ENCODE measurements at regions not wholly inside any gene's neighbourhood (a gene's known extent, or its start where the extent isn't known, plus 50 kb on each side); places are given as distances from the start of the nearest gene placed in this dataset.

DNA sequence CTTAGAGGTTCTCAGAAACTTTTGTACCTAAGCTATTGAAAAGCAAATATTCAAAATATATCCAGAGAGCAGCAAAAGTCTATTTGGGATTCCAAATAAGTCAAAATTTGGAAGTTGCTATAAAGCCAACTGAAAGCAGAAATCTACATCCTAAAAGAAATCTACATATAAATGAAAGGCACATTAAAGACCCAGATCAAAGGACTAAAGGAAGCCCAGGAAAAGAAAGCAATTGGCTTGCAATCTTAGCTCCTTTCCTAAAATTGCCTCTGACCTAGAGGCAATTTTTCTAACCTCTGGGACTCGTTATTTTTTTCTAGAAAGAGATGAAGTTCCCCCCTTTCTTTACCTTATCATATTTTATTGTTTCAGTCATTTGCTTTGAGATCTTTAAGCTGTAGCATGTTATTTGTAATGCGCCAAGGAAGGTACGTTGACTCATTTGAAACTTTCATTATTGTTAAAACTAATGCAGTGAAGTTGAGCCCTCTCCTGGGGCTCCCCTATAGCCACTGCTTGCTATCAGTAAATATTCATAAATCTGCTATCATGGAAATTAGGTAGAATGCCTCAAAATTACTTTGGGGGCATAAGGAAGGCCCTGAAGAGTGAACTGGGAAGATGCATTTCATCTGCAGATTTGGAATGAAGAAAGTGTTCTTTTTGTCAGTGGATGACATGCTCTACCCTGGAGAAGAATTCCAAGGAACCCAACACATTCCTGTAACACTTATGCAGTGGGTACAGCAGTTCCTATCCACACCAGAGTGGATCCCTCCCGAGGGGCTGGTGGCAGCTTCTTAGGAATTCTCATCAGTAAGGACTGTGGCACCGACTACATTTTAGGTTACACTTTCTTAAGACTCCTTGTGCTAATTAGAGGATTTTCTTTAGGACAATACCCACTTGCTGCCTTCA, 177.8 kb upstream of the IGFBP7 start:
- Mint-ChIP-seq H3K27me3 (no peaks in the 10 kb centered on the region), H3K36me3 (no peaks in the 10 kb centered on the region), H3K4me3 (no peak overlapping the region), H3K4me1 (no peaks in the 10 kb centered on the region), H3K9me3 (no peaks in the 10 kb centered on the region), H3K27ac (no peak overlapping the region)
- DNase-seq (ENCODE audit: low spot score in 2 of 2) (no peak), ATAC-seq (ENCODE audit: low read depth) (no peak)

DNA sequence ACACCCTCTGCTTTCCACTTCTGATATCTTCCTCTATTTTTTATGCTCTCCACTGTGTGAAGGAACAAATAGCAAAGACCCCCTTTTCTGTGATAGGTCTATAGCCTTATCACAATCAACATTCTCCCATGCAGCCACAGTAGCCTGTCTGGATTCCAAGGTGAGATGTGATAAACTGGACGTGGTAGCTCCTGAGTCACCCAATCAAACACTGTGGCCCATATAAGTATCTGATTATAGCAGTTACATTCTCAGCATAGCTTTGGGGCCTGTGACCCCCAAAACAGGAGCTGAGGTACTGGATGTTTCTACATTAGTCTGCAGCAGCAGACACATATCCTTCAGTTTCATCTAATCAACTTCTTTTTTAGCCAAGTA, 172.7 kb upstream of the IGFBP7 start:
- Mint-ChIP-seq H3K9me3 (no peaks in the 10 kb centered on the region), H3K27ac (no peak overlapping the region), H3K27me3 (no peaks in the 10 kb centered on the region), H3K4me3 (no peak overlapping the region), H3K4me1 (no peaks in the 10 kb centered on the region), H3K36me3 (no peaks in the 10 kb centered on the region)
- ATAC-seq (ENCODE audit: low read depth) (no peak), DNase-seq (ENCODE audit: low spot score in 2 of 2) (no peak)

DNA sequence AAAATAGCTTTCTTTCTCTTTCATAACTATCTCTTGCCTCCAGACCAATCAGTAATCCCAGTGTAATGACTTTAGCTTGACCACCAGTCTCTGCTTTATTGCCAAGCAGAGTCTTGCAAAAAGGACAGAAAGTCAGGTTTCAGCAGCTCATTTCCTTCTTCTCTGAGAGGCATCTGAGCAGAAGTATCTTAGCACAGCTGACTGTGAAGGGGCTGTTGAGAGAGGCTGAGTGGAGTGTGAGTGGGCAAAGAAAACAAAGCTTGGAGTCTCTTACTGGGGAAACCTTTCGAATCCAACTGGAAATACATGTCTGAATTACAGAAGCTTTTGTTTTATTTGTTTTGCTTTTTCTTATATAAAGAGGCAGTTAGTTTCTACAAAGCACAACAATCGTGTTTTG, 170.3 kb upstream of the IGFBP7 start:
- H3K36me3 Mint-ChIP-seq = no peaks in the 10 kb centered on the region
- no peak for ATAC-seq (ENCODE audit: low read depth)
- H3K4me3 Mint-ChIP-seq = no peak overlapping the region
- no peaks in the 10 kb centered on the region for H3K4me1 Mint-ChIP-seq
- no peaks in the 10 kb centered on the region for H3K9me3 Mint-ChIP-seq
- no peak overlapping the region for H3K27ac Mint-ChIP-seq
- DNase-seq (ENCODE audit: low spot score in 2 of 2) = no peak
- no peaks in the 10 kb centered on the region for H3K27me3 Mint-ChIP-seq

DNA sequence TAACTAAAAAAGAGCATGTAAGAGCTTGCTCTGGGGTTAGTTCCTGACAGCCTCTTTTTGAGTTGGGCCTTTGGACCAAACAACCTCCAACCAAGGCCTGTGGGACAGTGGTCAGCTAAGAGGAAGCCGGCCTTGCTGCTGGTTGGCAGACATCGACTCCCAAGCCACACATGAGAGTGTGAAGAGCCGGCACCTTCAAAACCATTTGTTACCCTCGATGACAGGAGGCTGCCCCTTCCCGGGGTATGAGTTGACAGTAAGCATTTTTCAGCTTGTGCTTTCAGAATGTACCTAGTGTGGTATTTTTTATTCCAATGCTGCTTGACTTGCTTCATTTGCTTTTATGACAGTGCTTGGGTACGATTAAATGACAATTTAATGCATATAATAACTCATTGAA, 168.6 kb upstream of the IGFBP7 start:
- Mint-ChIP-seq H3K9me3 (no peaks in the 10 kb centered on the region), H3K27me3 (no peaks in the 10 kb centered on the region), H3K4me3 (no peak overlapping the region)

DNA sequence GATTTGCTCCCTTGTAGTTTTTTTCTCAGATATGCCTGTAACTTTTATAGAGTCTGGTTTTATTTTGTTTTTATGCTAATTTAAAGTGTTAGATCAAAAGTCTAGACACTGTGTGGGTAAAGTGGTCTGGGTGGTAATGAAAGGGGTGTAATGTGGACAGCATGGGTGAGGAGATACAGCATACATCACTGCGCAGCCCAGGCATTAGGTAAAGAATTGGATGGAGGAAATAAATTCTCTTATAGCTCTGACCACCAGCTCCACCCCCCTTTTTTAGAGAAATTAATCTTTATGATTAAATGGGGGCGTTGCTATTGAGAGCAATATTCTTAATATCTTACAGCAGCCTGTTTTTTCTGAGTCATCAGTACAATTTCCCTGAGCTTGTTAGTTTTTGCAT, 163.9 kb upstream of the IGFBP7 start:
- H3K9me3 Mint-ChIP-seq = peaks cover 4% of the 10 kb centered on the region
- no peak overlapping the region for H3K27ac Mint-ChIP-seq
- H3K4me1 Mint-ChIP-seq = no peaks in the 10 kb centered on the region
- DNase-seq (ENCODE audit: low spot score in 2 of 2) (no peak), ATAC-seq (ENCODE audit: low read depth) (no peak)
- no peaks in the 10 kb centered on the region for H3K27me3 Mint-ChIP-seq
- H3K4me3 Mint-ChIP-seq = no peak overlapping the region
- H3K36me3 Mint-ChIP-seq = no peaks in the 10 kb centered on the region

More for the DNA sequence above, 168.6 kb upstream of the IGFBP7 start:
- DNase-seq (ENCODE audit: low spot score in 2 of 2) = no peak
- H3K4me1 Mint-ChIP-seq = no peaks in the 10 kb centered on the region
- no peak overlapping the region for H3K27ac Mint-ChIP-seq
- ATAC-seq (ENCODE audit: low read depth) = no peak
- H3K36me3 Mint-ChIP-seq = no peaks in the 10 kb centered on the region

DNA sequence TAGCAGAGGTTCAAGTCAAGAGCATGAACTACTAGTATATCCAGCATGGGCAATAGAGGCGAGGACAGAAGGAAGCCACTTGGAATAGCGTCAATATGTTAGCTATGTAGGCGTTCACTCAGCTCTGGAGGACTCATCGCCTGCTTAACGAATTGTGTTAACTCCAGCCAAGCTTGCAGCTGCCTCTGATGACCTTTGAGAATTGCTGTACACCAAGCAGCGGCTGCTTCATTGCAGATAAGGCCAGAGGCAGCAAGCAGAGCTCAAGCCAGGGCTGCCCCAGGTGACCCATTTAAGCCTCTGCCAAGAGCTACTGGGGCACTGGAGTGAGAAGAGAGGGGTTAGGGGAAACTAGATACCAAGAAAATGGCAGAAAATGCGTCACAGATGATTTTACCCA, 160.2 kb upstream of the IGFBP7 start:
- no peak overlapping the region for H3K27ac Mint-ChIP-seq
- H3K36me3 Mint-ChIP-seq = no peaks in the 10 kb centered on the region
- H3K4me1 Mint-ChIP-seq = no peaks in the 10 kb centered on the region
- no peak overlapping the region for H3K4me3 Mint-ChIP-seq
- no peaks in the 10 kb centered on the region for H3K27me3 Mint-ChIP-seq
- peaks cover 4% of the 10 kb centered on the region for H3K9me3 Mint-ChIP-seq
- no peak for ATAC-seq (ENCODE audit: low read depth)
- no peak for DNase-seq (ENCODE audit: low spot score in 2 of 2)

DNA sequence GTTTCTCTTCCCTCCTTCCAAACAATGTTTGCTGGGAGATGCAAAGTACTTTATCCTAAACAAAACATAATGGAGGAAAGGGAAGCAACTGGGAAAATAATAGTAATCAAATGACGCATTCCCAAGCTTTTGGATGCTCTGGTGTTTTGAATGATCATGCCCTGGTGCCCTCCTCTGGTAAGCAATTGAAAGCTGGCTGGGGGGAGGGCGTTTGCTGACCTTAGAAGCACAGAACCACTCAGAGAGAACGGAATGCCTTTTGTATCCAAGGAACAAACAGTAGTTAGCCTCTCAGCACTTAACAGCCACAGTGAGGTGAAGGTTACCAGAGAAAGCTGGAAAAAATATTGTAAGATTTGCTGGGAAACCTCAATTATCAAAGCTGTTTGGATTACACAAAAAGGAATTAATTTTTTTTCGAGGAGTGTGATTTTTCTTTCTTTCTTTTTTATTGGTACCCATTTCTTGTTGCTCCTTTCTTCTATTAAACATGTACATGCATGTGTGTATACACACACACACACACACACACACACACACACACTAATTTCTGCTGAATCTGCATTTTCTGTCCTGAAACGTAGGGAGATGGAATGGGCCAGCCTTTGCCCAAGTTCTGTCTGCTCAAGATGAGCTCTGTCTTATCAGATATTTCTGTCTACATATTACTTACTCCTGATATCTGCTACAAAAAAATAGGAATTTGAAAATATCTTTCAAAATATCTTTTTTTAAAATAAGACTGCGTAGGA, 155.8 kb upstream of the IGFBP7 start:
- H3K36me3 Mint-ChIP-seq = no peaks in the 10 kb centered on the region
- no peak overlapping the region for H3K4me3 Mint-ChIP-seq
- ATAC-seq (ENCODE audit: low read depth) (no peak), DNase-seq (ENCODE audit: low spot score in 2 of 2) (no peak)
- H3K9me3 Mint-ChIP-seq = peaks cover 3% of the 10 kb centered on the region
- no peaks in the 10 kb centered on the region for H3K4me1 Mint-ChIP-seq
- no peak overlapping the region for H3K27ac Mint-ChIP-seq
- peaks cover 3% of the 10 kb centered on the region for H3K27me3 Mint-ChIP-seq

DNA sequence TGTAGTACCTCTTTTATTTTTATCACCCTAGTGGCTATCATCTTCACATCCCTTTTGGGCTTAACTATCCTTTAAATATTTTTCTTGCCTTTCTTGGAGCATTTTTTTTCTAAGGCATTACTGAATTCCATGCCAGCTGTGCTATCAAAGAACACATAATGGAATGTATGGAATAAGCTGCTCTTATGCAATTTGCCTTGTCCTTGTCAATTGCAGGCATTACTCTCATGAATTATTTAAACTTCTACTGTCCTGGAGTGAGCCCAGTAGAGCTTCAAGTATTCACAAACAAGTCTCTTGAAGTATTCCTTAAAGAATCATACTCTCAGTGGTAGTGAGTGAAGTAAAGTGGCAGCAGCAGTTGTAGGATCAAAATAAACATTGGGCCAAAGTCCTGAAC, 144.6 kb upstream of the IGFBP7 start:
- ATAC-seq (ENCODE audit: low read depth) (no peak), DNase-seq (ENCODE audit: low spot score in 2 of 2) (no peak)
- H3K36me3 Mint-ChIP-seq = no peaks in the 10 kb centered on the region
- H3K4me3 Mint-ChIP-seq = no peak overlapping the region
- peaks cover 6% of the 10 kb centered on the region for H3K9me3 Mint-ChIP-seq
- no peak overlapping the region for H3K27ac Mint-ChIP-seq
- H3K4me1 Mint-ChIP-seq = no peaks in the 10 kb centered on the region
- no peaks in the 10 kb centered on the region for H3K27me3 Mint-ChIP-seq

DNA sequence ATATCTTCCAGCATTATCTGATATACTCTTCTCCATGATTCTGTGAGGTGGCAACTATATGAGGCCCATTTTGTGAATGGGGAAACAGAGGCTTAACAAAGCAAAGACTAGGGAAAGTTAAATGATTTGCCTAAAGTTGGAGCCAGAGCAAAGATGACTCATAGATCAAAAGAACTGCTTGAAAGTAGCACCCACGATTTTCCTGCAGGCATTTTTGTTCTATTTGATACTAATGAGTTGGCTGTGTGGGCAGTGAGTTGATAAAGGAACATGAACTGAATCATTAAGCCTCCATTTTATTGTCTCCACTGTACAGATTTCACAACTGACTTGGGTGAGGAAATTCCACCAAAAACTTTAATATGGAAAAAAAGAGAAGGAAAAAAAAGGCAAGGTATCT, 138.9 kb upstream of the IGFBP7 start:
- Mint-ChIP-seq H3K36me3 (no peaks in the 10 kb centered on the region), H3K9me3 (peaks cover 3% of the 10 kb centered on the region), H3K4me1 (no peaks in the 10 kb centered on the region), H3K27ac (no peak overlapping the region), H3K27me3 (peaks cover 2% of the 10 kb centered on the region), H3K4me3 (no peak overlapping the region)
- ATAC-seq (ENCODE audit: low read depth) = no peak
- no peak for DNase-seq (ENCODE audit: low spot score in 2 of 2)

DNA sequence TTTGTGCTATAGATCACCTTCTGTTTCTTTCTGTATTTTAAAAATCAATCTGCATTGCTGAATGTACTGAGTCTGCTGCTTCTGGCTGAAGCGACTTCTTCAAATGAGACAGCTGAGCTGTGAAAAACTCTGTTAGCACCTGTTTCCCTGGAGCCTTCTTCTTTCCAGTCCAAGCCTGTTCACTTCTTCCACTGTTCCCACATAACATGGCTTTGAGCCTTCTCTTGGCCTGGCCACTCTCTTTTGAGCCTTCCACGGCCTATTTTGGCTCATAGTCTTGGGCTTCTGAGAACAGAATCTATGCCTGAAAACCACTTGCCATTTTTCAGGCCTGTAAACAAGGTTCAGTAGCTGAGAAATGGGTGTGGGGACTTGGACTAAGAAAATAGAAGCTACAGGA, 132.9 kb upstream of the IGFBP7 start:
- no peak for DNase-seq (ENCODE audit: low spot score in 2 of 2)
- Mint-ChIP-seq H3K4me3 (no peak overlapping the region), H3K27ac (no peak overlapping the region), H3K27me3 (peaks cover 2% of the 10 kb centered on the region), H3K36me3 (no peaks in the 10 kb centered on the region), H3K4me1 (no peaks in the 10 kb centered on the region), H3K9me3 (peaks cover 1% of the 10 kb centered on the region)
- ATAC-seq (ENCODE audit: low read depth) = no peak

DNA sequence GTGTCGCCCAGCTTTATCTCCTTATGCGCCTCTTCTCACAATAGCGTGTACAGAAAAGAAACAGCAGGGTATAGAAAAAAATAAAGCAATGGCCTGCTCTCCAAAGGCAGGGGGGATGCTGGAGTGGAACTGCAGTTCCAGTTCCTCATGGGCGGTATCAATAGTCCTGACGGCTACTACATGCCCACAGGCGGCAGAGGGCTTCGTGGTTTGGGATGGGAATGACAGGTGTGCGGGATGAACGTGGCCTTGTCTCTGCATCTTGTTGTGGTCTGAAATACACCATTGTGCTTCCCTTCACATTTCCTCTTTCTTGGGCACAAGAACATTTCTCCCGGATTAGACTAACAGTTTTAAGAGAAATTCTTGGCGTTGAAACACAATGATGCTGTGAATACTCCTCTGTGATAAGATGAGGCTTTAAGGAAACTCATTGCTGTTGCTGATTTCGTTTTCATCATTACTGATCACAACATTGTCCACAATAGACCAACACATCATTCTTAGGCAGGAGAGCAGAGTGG, 124.1 kb upstream of the IGFBP7 start:
- Mint-ChIP-seq H3K4me1 (no peaks in the 10 kb centered on the region), H3K27me3 (no peaks in the 10 kb centered on the region), H3K9me3 (no peaks in the 10 kb centered on the region), H3K27ac (no peak overlapping the region), H3K36me3 (no peaks in the 10 kb centered on the region), H3K4me3 (no peak overlapping the region)
- ATAC-seq (ENCODE audit: low read depth) = no peak
- DNase-seq (ENCODE audit: low spot score in 2 of 2) = no peak

DNA sequence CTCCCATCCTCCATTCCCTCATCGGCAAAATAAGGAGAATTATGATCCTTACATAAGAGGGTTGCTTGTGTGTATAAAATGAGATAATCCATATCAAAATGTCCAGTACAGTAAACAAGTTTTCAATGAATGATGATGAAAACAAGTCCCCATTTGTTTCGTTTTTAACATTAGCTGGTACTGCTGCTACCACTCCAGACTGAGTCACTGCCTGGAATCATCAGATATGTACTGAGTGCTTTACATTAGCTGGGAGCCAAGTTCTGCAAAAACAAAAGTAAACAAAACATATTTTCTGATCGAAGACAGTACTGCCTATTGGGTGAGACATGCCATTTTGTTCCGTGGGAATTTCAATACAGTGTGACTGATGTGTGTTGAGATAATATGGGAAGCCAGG, 123.2 kb upstream of the IGFBP7 start:
- DNase-seq (ENCODE audit: low spot score in 2 of 2) (no peak), ATAC-seq (ENCODE audit: low read depth) (no peak)
- H3K4me1 Mint-ChIP-seq = no peaks in the 10 kb centered on the region
- H3K4me3 Mint-ChIP-seq = no peak overlapping the region
- no peaks in the 10 kb centered on the region for H3K27me3 Mint-ChIP-seq
- no peaks in the 10 kb centered on the region for H3K9me3 Mint-ChIP-seq
- no peak overlapping the region for H3K27ac Mint-ChIP-seq
- no peaks in the 10 kb centered on the region for H3K36me3 Mint-ChIP-seq

DNA sequence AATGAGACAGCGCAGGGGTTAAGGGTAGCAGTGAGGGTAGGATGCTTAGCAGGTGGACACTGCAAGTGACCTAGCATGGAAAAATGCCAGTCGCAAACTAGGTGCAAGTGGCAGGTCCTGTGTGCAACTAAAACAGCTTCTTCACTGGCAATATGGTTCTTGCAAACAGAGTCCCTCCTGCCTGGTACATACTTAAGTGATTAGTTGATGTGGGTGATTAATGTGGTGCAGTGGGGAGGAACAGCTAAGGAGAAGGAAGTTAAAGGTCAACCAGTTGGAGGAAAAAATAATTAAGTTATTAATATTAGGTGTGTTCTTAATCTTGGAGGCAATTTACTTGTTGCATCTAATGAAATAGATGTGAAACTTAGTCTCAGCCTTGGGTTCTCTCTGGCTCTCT, 121.6 kb upstream of the IGFBP7 start:
- Mint-ChIP-seq H3K4me1 (no peaks in the 10 kb centered on the region), H3K9me3 (no peaks in the 10 kb centered on the region), H3K4me3 (no peak overlapping the region), H3K36me3 (no peaks in the 10 kb centered on the region), H3K27me3 (peaks cover 2% of the 10 kb centered on the region), H3K27ac (no peak overlapping the region)
- ATAC-seq (ENCODE audit: low read depth) (no peak), DNase-seq (ENCODE audit: low spot score in 2 of 2) (no peak)

DNA sequence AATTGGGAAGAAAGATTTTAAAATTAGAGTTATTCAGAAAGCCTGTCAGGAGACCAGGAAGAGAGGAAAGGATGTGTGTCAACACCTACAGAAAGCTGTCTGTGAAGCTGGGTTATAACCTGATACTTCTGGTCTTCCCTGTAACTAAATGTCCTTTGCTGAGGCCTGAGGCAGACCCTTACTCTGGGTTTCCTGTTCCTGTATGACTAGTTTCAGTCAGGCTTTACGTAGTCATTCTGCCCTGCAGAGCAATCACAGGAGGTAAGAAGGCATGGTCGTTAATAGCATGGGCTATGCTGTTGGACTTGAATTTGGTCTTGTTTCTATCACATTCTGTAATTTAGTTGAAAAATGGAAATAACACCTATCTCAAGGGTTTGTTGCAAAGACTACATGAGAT, 110.5 kb upstream of the IGFBP7 start:
- Mint-ChIP-seq H3K27me3 (no peaks in the 10 kb centered on the region), H3K9me3 (no peaks in the 10 kb centered on the region), H3K4me1 (no peaks in the 10 kb centered on the region), H3K4me3 (no peak overlapping the region), H3K27ac (no peak overlapping the region), H3K36me3 (no peaks in the 10 kb centered on the region)
- ATAC-seq (ENCODE audit: low read depth) (no peak), DNase-seq (ENCODE audit: low spot score in 2 of 2) (no peak)

Measured in memory B cell (primary cell).